Activated naive CD8-positive, alpha-beta T cell treated with anti-CD3 and anti-CD28 coated beads, Interleukin-2, amount 10 ng/mL, durations not matched to agents 7 days and 5 days (primary cell): ENCODE measurements at regions not wholly inside any gene's neighbourhood (a gene's known extent, or its start where the extent isn't known, plus 50 kb on each side); places are given as distances from the start of the nearest gene placed in this dataset.

Experiments used
- ATAC-seq: fragments of 150-1000 bp; cut with Tn5 transposase; one replicate; pipeline ENCODE4 v1.10.0; 2021; ENCODE audit warnings: low read depth, moderate library complexity
- POLR2A ChIA-PET: fragments of 350-600 bp; sonication (Branson Sonifier 250); formaldehyde crosslinking; loops from one replicate; lab custom pipeline; 2021; ENCODE audit warnings: antibody characterized with exemption; lab: Charles Lee
- DNase-seq: peaks from one replicate; pipeline ENCODE4 v3.0.0; 2021
- H3K27ac Mint-ChIP-seq: one replicate; pipeline ENCODE4 v1.8.0; 2022; ENCODE audit warnings: mild to moderate bottlenecking, mixed read lengths
- H3K27me3 Mint-ChIP-seq: one replicate; pipeline ENCODE4 v1.8.0; 2022; ENCODE audit warnings: mild to moderate bottlenecking, moderate library complexity, mixed read lengths
- H3K36me3 Mint-ChIP-seq: one replicate; pipeline ENCODE4 v1.8.0; 2021; ENCODE audit warnings: mild to moderate bottlenecking, mixed read lengths
- H3K4me1 Mint-ChIP-seq: one replicate; pipeline ENCODE4 v1.8.0; 2021; ENCODE audit warnings: mixed read lengths
- H3K4me3 Mint-ChIP-seq: one replicate; pipeline ENCODE4 v1.8.0; 2022; ENCODE audit warnings: mild to moderate bottlenecking, moderate library complexity, mixed read lengths
- H3K9me3 Mint-ChIP-seq: one replicate; pipeline ENCODE4 v1.8.0; 2021; ENCODE audit warnings: mixed read lengths

DNA sequence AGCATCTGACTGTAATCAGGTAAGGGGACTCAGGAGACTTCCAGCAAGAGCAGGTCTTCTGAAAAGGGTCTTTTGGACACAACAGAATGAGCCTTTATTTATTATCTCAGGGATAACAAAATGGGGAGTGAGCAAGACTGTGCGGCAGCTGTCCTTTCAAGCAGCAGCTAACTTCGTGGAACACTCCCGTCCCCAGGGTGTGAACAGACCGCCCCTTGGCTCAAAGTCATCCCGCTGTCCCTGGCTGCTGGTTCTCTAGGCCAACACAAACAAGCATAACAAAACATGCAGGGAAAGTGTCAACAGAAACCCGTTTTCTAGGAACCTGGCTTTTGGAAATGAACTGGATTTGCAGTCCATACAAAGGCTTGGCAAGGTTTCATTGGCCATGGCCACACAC is 787.9 kb upstream of the FANCL start:
- Mint-ChIP-seq H3K4me1 (no peaks in the 10 kb centered on the region), H3K9me3 (no peaks in the 10 kb centered on the region), H3K36me3 (no peaks in the 10 kb centered on the region), H3K27ac (no peak overlapping the region), H3K27me3 (peaks cover 2% of the 10 kb centered on the region), H3K4me3 (no peak overlapping the region)
- DNase-seq (no peak), ATAC-seq (no peak)
- POLR2A ChIA-PET = no interaction called here

GRCh38 chr2:59027320-59027719 is 786.2 kb upstream of the FANCL start:
- no peak for DNase-seq
- Mint-ChIP-seq H3K4me3 (no peak overlapping the region), H3K27ac (no peak overlapping the region), H3K9me3 (no peaks in the 10 kb centered on the region), H3K27me3 (peaks cover 2% of the 10 kb centered on the region), H3K4me1 (no peaks in the 10 kb centered on the region), H3K36me3 (no peaks in the 10 kb centered on the region)
- POLR2A ChIA-PET = no interaction called here
- ATAC-seq = no peak

DNA sequence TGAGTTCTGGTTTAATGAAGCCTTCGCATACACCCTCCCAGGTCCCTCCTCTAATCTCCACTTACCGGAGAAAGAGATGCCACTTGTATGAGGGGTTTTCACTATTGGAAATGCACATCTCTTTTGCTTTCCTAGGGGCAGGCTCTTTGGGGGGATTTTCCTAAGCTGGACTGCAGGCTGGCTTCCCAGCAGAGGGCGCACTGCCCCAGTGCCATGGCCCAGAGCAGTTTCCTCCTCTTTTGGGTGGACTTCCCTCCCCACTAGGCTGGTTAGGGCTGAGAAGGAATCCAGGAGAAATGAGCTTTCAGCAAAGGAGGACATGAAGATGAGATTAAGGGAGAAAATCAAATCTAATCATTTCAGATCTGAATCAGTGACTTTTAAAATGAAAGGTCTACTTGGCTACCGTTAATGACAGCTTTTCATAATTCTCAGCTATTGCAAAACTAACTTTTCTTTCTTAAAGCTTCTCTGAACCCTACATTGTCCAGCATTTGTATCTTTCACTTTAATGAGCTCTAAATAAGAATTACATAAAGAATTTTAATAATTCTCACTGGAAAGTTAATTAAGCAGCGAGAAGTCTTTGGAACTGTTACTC is 784.1 kb upstream of the FANCL start:
- H3K4me1 Mint-ChIP-seq = no peaks in the 10 kb centered on the region
- H3K9me3 Mint-ChIP-seq = no peaks in the 10 kb centered on the region
- DNase-seq = peak; percentile 42

GRCh38 chr2:59021786-59022185 is 780.7 kb upstream of the FANCL start:
- DNase-seq (no peak), ATAC-seq (no peak)
- Mint-ChIP-seq H3K27ac (no peak overlapping the region), H3K27me3 (no peaks in the 10 kb centered on the region), H3K36me3 (no peaks in the 10 kb centered on the region), H3K4me3 (no peak overlapping the region), H3K9me3 (no peaks in the 10 kb centered on the region), H3K4me1 (no peaks in the 10 kb centered on the region)
- POLR2A ChIA-PET = no interaction called here

More for the DNA sequence above, 784.1 kb upstream of the FANCL start:
- POLR2A ChIA-PET = no interaction called here
- Mint-ChIP-seq H3K27me3 (peaks cover 2% of the 10 kb centered on the region), H3K36me3 (no peaks in the 10 kb centered on the region), H3K4me3 (no peak overlapping the region), H3K27ac (no peak overlapping the region)
- ATAC-seq = no peak

GRCh38 chr2:59019566-59020159 is 778.5 kb upstream of the FANCL start:
- no peaks in the 10 kb centered on the region for H3K9me3 Mint-ChIP-seq
- no peaks in the 10 kb centered on the region for H3K27me3 Mint-ChIP-seq
- ATAC-seq (no peak), DNase-seq (no peak)
- H3K4me3 Mint-ChIP-seq = no peak overlapping the region
- H3K27ac Mint-ChIP-seq = no peak overlapping the region
- H3K4me1 Mint-ChIP-seq = no peaks in the 10 kb centered on the region
- POLR2A ChIA-PET = no interaction called here
- H3K36me3 Mint-ChIP-seq = no peaks in the 10 kb centered on the region

GRCh38 chr2:59018737-59019136 is 777.6 kb upstream of the FANCL start:
- no peak overlapping the region for H3K4me3 Mint-ChIP-seq

GRCh38 chr2:59015027-59015426 is 773.9 kb upstream of the FANCL start:
- POLR2A ChIA-PET = no interaction called here
- Mint-ChIP-seq H3K36me3 (no peaks in the 10 kb centered on the region), H3K9me3 (no peaks in the 10 kb centered on the region), H3K27me3 (no peaks in the 10 kb centered on the region), H3K4me3 (no peak overlapping the region), H3K4me1 (no peaks in the 10 kb centered on the region), H3K27ac (no peak overlapping the region)
- DNase-seq = no peak
- no peak for ATAC-seq

More at GRCh38 chr2:59018737-59019136, 777.6 kb upstream of the FANCL start:
- Mint-ChIP-seq H3K27me3 (no peaks in the 10 kb centered on the region), H3K4me1 (no peaks in the 10 kb centered on the region), H3K27ac (no peak overlapping the region), H3K36me3 (no peaks in the 10 kb centered on the region), H3K9me3 (no peaks in the 10 kb centered on the region)
- POLR2A ChIA-PET = no interaction called here
- DNase-seq = no peak
- ATAC-seq = no peak

DNA sequence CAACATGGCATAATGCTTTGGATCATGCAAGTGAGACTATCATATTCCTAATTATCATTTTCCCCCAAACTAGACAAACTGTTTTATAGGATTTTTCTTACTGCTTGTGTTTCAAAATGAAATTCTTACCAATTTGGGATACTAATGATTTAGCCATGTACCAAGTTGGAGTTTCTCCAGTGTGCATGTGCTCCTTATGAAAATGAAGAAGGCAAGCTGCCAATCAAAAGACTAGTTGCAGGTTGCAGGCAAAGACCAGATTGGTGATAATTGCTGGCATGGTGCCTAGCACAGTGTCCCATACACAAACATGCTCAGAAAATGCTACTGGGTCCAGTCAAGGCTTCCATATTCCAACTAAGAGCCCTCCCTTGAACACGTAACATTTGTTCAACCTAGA is 771.8 kb upstream of the FANCL start:
- H3K4me1 Mint-ChIP-seq = no peaks in the 10 kb centered on the region
- no peak overlapping the region for H3K4me3 Mint-ChIP-seq
- no peaks in the 10 kb centered on the region for H3K27me3 Mint-ChIP-seq
- H3K36me3 Mint-ChIP-seq = no peaks in the 10 kb centered on the region
- DNase-seq (no peak), ATAC-seq (no peak)
- H3K27ac Mint-ChIP-seq = no peak overlapping the region
- H3K9me3 Mint-ChIP-seq = no peaks in the 10 kb centered on the region
- POLR2A ChIA-PET = no interaction called here

- no peak for DNase-seq
- H3K4me1 Mint-ChIP-seq = no peaks in the 10 kb centered on the region
- no peaks in the 10 kb centered on the region for H3K27me3 Mint-ChIP-seq
- H3K27ac Mint-ChIP-seq = no peak overlapping the region
- POLR2A ChIA-PET = no interaction called here
- ATAC-seq = no peak
- no peak overlapping the region for H3K4me3 Mint-ChIP-seq
- H3K9me3 Mint-ChIP-seq = no peaks in the 10 kb centered on the region
- H3K36me3 Mint-ChIP-seq = no peaks in the 10 kb centered on the region
These were observed 771.1 kb upstream of the FANCL start for GRCh38 chr2:59012234-59012633.

GRCh38 chr2:59008950-59009349 is 767.8 kb upstream of the FANCL start:
- POLR2A ChIA-PET = no interaction called here

DNA sequence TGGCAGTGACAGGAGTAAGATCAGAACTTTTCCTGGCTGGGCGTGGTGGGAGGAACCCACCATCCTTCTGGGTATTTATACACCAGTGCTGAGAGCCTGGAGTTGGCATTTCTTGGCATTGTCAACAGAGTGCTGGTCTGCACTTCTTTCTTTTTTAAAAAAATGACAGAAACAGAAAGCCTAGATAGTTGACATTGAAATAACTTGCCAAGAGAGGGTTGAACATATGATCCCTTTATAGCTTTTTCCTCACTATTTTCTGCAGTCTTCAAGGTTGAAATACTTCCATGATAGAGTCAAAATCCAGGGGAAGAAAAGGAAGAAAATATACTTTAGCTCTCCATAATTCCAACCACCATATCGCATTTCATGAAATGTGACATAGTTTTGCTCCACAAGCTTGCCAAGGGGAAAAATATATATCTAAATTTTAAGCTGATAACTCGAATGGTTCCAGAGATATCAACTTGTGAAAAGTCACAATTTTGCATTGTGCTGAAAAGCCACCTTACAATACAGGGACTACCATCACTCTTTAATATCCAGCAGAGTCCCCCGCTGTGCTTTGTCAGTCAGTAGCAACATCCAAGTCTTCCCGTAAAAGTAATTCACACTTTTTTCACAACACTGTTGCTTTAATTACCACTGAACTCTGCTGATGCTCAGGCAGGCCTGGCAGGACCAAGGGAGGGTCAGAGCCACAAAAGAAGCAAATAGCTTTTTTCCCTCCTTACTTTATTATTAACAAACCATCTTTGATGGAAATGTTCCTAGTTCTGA is 764.9 kb upstream of the FANCL start:
- POLR2A ChIA-PET = no interaction called here
- no peak for ATAC-seq
- H3K4me1 Mint-ChIP-seq = no peaks in the 10 kb centered on the region
- H3K36me3 Mint-ChIP-seq = no peaks in the 10 kb centered on the region
- H3K27me3 Mint-ChIP-seq = peaks cover 3% of the 10 kb centered on the region
- no peaks in the 10 kb centered on the region for H3K9me3 Mint-ChIP-seq
- DNase-seq = no peak
- no peak overlapping the region for H3K4me3 Mint-ChIP-seq
- H3K27ac Mint-ChIP-seq = no peak overlapping the region

More at GRCh38 chr2:59008950-59009349, 767.8 kb upstream of the FANCL start:
- no peaks in the 10 kb centered on the region for H3K9me3 Mint-ChIP-seq
- H3K27me3 Mint-ChIP-seq = no peaks in the 10 kb centered on the region
- ATAC-seq = no peak
- no peak for DNase-seq
- H3K4me3 Mint-ChIP-seq = no peak overlapping the region
- H3K27ac Mint-ChIP-seq = no peak overlapping the region
- H3K36me3 Mint-ChIP-seq = no peaks in the 10 kb centered on the region
- no peaks in the 10 kb centered on the region for H3K4me1 Mint-ChIP-seq

GRCh38 chr2:59004621-59005020 is 763.5 kb upstream of the FANCL start:
- Mint-ChIP-seq H3K36me3 (no peaks in the 10 kb centered on the region), H3K27me3 (peaks cover 3% of the 10 kb centered on the region), H3K4me3 (no peak overlapping the region), H3K4me1 (no peaks in the 10 kb centered on the region), H3K27ac (no peak overlapping the region), H3K9me3 (no peaks in the 10 kb centered on the region)
- ATAC-seq (no peak), DNase-seq (no peak)
- POLR2A ChIA-PET = no interaction called here

DNA sequence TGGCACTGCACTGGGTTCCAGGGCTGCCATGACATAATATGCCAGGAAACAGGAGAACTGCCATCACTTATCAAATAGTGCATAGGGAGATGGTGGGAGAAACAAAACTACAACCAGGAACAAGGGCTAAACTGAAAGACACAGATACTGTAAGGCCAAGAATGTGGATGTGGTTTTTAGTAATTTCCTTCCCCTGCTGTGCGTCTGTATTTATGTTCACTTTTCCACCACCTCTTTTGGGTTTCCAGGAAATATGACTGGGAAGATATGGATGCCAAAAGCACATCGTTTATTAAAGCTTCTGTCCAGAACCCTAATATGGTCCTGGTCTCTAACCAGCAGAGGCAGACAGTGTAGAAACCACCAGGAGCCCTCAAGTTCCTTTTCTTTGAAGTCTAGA is 759.7 kb upstream of the FANCL start:
- no peak for ATAC-seq
- DNase-seq = no peak
- POLR2A ChIA-PET = no interaction called here
- no peak overlapping the region for H3K4me3 Mint-ChIP-seq
- H3K27ac Mint-ChIP-seq = no peak overlapping the region
- no peaks in the 10 kb centered on the region for H3K36me3 Mint-ChIP-seq
- H3K27me3 Mint-ChIP-seq = peaks cover 3% of the 10 kb centered on the region
- no peaks in the 10 kb centered on the region for H3K9me3 Mint-ChIP-seq
- no peaks in the 10 kb centered on the region for H3K4me1 Mint-ChIP-seq
